NCI-H446 (cell line): ENCODE measurements at regions not wholly inside any gene's neighbourhood (a gene's known extent, or its start where the extent isn't known, plus 50 kb on each side); places are given as distances from the start of the nearest gene placed in this dataset.

ENCODE experiments used
- DNase-seq, 2 experiments: peaks; one replicate each; lab custom pipeline; 2025; lab: John Stamatoyannopoulos, UW

- DNase-seq, result no peak
These were observed 516.8 kb downstream of the CFAP47 start for GRCh38 chrX:36436361-36436760.

- DNase-seq, result no peak
These were observed 523.5 kb downstream of the CFAP47 start for GRCh38 chrX:36443007-36443406.

- no peak for DNase-seq
These were observed 526.0 kb downstream of the CFAP47 start for GRCh38 chrX:36445566-36445965.

GRCh38 chrX:36462142-36462541, 542.6 kb downstream of the CFAP47 start:
- no peak for DNase-seq

GRCh38 chrX:36480441-36480990, 527.6 kb upstream of the FAM47C start:
- DNase-seq, result no peak

- DNase-seq, result no peak
These were observed 506.9 kb upstream of the FAM47C start for GRCh38 chrX:36501169-36501702.

- no peak for DNase-seq
These were observed 503.5 kb upstream of the FAM47C start for GRCh38 chrX:36504625-36505024.

- DNase-seq, result no peak
These were observed 500.1 kb upstream of the FAM47C start for GRCh38 chrX:36508042-36508441.

GRCh38 chrX:36510736-36511135, 497.4 kb upstream of the FAM47C start:
- no peak for DNase-seq

- no peak for DNase-seq
These were observed 479.5 kb upstream of the FAM47C start for GRCh38 chrX:36528661-36529060.

- DNase-seq, result no peak
These were observed 473.3 kb upstream of the FAM47C start for GRCh38 chrX:36534900-36535299.

GRCh38 chrX:36543499-36543898, 464.7 kb upstream of the FAM47C start:
- no peak for DNase-seq

- DNase-seq, result no peak
These were observed 445.2 kb upstream of the FAM47C start for GRCh38 chrX:36562986-36563385.

- DNase-seq, result no peak
These were observed 439.2 kb upstream of the FAM47C start for GRCh38 chrX:36568946-36569345.

- DNase-seq, result no peak
These were observed 434.4 kb upstream of the FAM47C start for GRCh38 chrX:36573720-36574119.

GRCh38 chrX:36575670-36576069, 432.5 kb upstream of the FAM47C start:
- DNase-seq, result no peak

GRCh38 chrX:36577006-36577405, 431.2 kb upstream of the FAM47C start:
- DNase-seq, result no peak

- DNase-seq, result no peak
These were observed 427.1 kb upstream of the FAM47C start for GRCh38 chrX:36581030-36581429.

GRCh38 chrX:36583674-36584073, 424.5 kb upstream of the FAM47C start:
- DNase-seq, result no peak

GRCh38 chrX:36609616-36610585, 398.3 kb upstream of the FAM47C start:
- no peak for DNase-seq

- no peak for DNase-seq
These were observed 381.3 kb upstream of the FAM47C start for GRCh38 chrX:36626898-36627297.

GRCh38 chrX:36640232-36640631, 367.9 kb upstream of the FAM47C start:
- no peak for DNase-seq

- DNase-seq, result no peak
These were observed 366.1 kb upstream of the FAM47C start for GRCh38 chrX:36642052-36642451.
